PC-3 (cell line): ENCODE measurements at regions not wholly inside any gene's neighbourhood (a gene's known extent, or its start where the extent isn't known, plus 50 kb on each side); places are given as distances from the start of the nearest gene placed in this dataset.

Experiments
- CTCF ChIP-seq: fragments of 300-600 bp; sonication (generic); conservative IDR thresholded peaks from 2 replicates; pipeline ENCODE4 v1.5.1; 2017; ENCODE audit warnings: antibody characterized with exemption, low read depth, mild to moderate bottlenecking, low read length
- EZH2 ChIP-seq: fragments of 300-600 bp; sonication (generic); IDR thresholded peaks from one replicate; pipeline ENCODE4 v1.6.1; 2017; ENCODE audit warnings: antibody characterized with exemption, mild to moderate bottlenecking, low read length; ENCODE audit not compliant: unreplicated experiment
- EZH2phosphoT487 ChIP-seq: fragments of 300-600 bp; sonication (generic); IDR thresholded peaks from 2 replicates; pipeline ENCODE4 v1.6.1; 2018; ENCODE audit warnings: mild to moderate bottlenecking, antibody characterized with exemption, low read length, borderline replicate concordance

- TF ChIP-seq CTCF (no peak), EZH2 (no peak), EZH2phosphoT487 (no peak)
Measured at GRCh38 chr2:205930209-205930608, 155.8 kb downstream of the INO80D start.
